Astrocyte of the cerebellum (primary cell): ENCODE measurements at regions not wholly inside any gene's neighbourhood (a gene's known extent, or its start where the extent isn't known, plus 50 kb on each side); places are given as distances from the start of the nearest gene placed in this dataset.

Experiments
- DNase-seq: peaks from one replicate; pipeline ENCODE4 v3.0.0-alpha.2; 2011; ENCODE audit warnings: low read depth
- H3K4me3 ChIP-seq: 2 replicates; pipeline ENCODE4 v1.5.1; 2011; ENCODE audit warnings: mild to moderate bottlenecking, low read depth, low read length, moderate library complexity
- in situ Hi-C: cut with HindIII; loops from 2 replicates; pipeline ENCODE4 v1.10.0; 2017; ENCODE audit warnings: low sequenced_read_pairs
- TF ChIP-seq, protein P1 (sequence below): IDR thresholded peaks from 2 replicates; pipeline ENCODE4 v1.5.1; 2012; ENCODE audit warnings: low read length, low read depth, moderate library complexity, mild to moderate bottlenecking; ENCODE audit errors: missing control alignments

DNA sequence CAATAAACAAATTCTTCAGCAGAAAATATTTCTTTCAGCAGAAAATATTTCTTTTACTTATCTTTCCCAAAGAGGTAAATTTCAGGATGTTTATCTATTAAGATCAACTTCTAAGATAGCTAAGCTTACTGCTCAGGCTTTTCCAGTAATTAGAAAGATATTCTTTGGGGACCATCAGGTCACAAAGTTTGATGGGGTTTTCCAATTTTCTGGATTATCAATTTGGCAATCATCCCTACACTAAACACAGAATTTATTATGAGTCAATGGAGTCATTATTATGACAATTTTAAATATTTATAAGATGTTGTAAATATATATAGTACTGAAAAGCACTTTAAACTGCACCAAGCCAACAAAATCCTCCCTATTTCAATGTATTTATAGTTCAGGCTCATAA, 137.6 kb downstream of the AKAP11 start:
- TF ChIP-seq, protein P1, sequence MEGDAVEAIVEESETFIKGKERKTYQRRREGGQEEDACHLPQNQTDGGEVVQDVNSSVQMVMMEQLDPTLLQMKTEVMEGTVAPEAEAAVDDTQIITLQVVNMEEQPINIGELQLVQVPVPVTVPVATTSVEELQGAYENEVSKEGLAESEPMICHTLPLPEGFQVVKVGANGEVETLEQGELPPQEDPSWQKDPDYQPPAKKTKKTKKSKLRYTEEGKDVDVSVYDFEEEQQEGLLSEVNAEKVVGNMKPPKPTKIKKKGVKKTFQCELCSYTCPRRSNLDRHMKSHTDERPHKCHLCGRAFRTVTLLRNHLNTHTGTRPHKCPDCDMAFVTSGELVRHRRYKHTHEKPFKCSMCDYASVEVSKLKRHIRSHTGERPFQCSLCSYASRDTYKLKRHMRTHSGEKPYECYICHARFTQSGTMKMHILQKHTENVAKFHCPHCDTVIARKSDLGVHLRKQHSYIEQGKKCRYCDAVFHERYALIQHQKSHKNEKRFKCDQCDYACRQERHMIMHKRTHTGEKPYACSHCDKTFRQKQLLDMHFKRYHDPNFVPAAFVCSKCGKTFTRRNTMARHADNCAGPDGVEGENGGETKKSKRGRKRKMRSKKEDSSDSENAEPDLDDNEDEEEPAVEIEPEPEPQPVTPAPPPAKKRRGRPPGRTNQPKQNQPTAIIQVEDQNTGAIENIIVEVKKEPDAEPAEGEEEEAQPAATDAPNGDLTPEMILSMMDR, result no peak
- in situ Hi-C loops, result no loop called here
- no peak for DNase-seq
- no peak overlapping the region for H3K4me3 ChIP-seq

DNA sequence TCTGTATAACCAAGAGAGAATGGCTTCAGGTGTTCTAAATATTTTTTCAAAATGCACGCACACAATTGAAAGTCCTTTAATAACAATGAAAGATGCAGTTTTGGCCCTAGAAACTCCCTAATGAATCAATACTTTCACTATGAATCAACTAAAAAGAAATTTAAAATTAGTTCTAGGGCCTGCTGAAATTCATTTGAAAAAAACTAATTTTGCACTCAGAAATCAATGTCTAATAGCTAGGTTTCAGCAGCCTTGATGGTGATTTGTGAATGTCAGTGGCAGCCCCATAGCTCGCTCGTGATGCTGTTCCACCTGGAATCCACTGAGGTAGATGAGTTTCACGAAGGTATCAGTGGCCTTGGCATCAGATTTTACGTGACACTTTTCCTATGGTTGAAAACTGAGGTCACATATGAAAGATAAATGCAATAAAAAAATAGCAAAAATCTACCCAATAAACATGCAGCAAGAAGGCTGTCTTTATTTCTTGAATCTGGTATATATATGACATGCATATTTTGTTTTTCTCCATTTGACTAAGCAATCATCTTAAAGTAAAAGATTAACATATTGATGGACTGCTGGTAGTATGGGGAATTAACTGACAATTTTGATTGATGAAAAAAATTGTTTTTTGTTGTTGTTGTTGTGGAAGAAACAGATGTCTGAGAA, 141.0 kb downstream of the AKAP11 start:
- TF ChIP-seq, protein P1, result no peak
- no peak overlapping the region for H3K4me3 ChIP-seq
- in situ Hi-C loops, result no loop called here
- no peak for DNase-seq

DNA sequence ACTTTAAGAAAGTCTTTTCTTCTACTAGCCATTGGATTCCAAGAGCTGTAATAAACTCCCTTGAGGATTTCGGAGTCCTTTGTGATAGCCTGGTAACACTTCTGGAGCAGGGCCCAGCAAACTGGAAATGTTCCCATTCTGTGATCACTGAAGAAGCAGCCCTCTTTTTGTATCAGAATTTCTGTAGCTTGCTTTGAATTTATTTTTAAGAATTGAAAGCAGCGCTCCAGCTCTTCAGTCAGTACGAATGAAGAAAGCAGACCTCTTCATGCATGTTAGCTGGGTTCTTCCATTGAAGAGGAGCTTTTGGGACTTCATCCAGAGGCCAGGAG, 141.5 kb downstream of the AKAP11 start:
- TF ChIP-seq, protein P1, result no peak
- no peak for DNase-seq
- in situ Hi-C loops, result no loop called here
- H3K4me3 ChIP-seq, result no peak overlapping the region

DNA sequence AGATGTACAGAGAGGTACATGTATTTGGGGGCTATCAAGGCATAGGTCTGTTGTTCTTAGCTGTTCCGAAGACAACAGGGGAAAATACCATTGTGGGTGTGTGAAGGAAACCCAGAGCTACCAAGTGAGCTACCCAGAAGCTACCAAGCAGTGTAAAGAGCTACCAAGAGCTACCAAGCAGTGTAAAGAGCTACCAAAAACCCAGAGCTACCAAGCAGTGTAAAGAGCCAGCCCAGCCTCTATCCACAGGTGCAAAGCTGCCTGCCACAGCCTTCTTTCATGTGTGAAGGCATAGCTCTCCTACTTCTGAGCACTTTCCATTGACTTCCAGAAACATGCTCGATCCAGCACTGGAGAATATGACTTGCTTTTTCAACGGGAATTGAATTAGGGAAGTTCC, 145.7 kb downstream of the AKAP11 start:
- in situ Hi-C loops, result no loop called here
- TF ChIP-seq, protein P1, result no peak
- DNase-seq, result no peak
- H3K4me3 ChIP-seq, result no peak overlapping the region

DNA sequence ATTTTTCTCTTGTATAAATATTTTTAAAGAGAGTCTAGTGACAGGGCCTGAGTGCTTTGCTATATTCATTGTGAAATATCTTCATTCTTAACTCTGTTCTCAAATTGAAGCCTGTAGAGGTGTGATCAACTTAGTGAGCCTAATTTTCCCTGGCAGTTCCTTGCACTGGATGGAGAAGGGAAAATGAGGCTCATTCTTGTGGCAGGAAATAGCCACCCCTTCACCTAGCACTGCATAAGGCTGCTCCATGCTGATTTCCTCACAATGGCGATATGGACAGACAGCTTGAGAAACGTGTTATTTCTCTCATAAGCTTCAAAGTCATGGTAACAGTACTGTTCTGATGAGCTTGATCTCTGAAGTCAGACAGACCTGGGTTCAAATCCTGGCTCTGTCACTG, 146.2 kb downstream of the AKAP11 start:
- TF ChIP-seq, protein P1, result no peak
- DNase-seq, result no peak
- in situ Hi-C loops, result no loop called here
- H3K4me3 ChIP-seq, result no peak overlapping the region

DNA sequence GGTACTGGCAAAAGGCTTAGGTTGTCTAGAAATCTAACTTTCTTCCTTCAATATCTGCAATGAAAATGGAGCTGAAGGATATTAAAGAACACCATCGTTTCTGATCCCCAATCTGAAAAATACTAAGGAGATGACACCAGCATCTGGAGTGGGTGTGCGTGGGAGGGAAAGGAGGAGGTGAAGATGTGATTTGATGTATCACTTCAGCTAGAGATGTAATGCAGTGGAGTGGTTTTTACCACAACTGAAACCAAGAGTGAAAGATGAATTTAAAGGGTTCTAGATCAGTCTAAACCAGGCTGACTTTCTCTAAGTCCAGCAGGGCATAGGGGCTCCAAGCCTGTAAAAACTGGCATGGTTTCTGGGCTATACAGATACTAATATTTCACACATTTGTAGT, 148.4 kb downstream of the AKAP11 start:
- TF ChIP-seq, protein P1, result no peak
- in situ Hi-C loops, result no loop called here
- no peak for DNase-seq
- H3K4me3 ChIP-seq, result no peak overlapping the region

DNA sequence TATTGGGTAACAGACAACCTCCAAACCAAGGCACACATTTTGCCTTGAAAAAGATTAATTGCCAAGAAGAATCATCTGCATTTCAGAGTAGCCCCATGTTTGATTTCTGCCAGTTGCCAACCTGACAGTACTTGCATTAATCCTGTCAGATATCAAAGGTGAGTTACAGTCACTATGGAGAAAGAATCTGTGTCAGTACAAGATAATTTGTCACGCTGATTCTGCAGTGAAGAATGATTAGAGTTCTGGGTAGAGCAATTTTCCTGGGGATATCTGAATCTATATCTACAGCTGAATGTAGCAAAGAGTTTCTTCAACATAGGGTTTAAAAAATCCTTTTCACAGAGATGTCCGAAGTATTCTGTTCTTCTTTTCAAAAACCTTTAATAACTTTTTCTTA, 150.7 kb downstream of the AKAP11 start:
- no peak for DNase-seq

More for the DNA sequence above, 150.7 kb downstream of the AKAP11 start:
- H3K4me3 ChIP-seq, result no peak overlapping the region
- in situ Hi-C loops, result no loop called here
- TF ChIP-seq, protein P1, result no peak
